ENCODE measurements at regions not wholly inside any gene's neighbourhood (a gene's known extent, or its start where the extent isn't known, plus 50 kb on each side); places are given as distances from the start of the nearest gene placed in this dataset.
"Not testable (repeated sequence)": the region's sequence is repeated elsewhere in the genome, so short reads cannot be mapped to it uniquely, and the experiment has no call there.

DNA sequence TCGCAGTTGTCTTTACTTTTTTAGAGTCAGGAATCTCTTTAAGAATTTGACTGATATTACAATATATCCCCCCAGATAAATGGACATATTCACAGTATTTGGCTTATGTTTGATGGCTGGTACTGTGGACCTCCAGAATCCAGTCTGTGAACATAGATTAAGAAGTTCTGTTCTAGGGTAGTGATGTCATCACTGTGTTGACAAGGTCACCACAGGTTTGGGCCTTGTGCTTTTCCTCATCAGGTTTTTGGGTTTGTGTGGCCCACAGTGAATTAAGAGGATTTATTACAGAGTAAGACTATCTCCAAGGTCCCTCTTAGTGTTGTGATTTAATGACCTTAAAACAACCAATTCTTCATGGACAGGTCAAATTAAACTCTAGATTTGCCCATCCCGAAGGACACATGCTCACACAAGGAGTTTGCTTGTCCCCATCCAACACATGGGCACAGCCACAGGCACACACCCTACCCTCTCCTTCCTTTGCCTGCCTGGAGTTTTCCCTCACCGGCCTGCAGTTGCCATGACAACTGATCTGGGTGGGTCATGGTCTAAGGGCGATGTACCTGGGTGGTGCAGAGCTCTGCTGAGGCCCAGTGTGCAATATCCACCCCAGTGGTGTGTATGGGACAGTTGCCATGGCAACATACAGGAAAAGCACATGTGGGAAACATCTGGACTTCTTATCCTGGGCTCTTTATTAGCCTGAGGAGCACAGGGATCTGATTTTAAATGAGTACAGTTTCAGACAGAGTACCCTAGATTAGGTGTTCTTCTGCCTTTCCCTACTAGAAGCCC, 98.6 kb downstream of the NAV1 start:
- DNase-seq (ENCODE audit: low read depth in 2 of 2), result no peak

DNA sequence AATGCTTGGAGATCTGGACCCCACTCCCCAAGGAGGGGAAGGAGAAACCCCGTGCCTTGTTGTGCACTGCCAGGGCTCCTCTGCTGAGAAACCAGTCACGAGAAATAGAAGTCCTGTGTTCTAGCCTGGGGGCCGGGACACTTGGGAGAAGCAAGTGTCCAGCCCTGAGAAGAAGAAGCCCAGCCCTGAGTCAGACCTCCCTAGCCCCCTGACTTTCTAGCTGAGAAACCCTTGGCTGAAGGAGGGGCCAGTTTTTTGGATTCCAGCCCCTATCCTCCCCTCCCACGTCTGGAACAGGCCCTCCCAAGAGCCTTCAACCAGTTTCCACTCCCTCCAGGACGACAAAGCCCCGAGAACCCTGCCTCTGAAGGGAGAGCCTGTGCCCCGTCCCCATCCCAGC, 100.5 kb downstream of the NAV1 start:
- DNase-seq (ENCODE audit: low read depth in 2 of 2), result no peak

DNA sequence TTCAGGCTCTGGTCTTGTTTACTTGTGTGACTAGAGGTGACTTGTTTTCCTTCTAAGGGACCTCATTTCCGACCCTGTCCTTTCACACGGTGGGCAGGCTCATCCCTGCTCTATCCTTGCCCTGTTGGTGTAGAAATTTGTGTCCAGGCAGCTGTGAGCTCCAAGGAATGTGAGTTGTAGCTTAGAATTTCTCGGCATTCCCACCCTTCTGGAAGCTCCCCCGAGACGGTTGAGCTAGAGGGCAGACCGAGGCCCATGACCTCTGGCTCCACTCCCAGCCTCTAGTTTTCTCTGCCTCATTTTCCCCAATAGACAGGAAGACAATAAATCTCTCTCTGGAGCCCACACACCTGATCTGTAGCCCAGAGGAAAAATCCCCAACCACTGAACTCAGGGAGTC, 100.9 kb downstream of the NAV1 start:
- no peak for DNase-seq (ENCODE audit: low read depth in 2 of 2)

DNA sequence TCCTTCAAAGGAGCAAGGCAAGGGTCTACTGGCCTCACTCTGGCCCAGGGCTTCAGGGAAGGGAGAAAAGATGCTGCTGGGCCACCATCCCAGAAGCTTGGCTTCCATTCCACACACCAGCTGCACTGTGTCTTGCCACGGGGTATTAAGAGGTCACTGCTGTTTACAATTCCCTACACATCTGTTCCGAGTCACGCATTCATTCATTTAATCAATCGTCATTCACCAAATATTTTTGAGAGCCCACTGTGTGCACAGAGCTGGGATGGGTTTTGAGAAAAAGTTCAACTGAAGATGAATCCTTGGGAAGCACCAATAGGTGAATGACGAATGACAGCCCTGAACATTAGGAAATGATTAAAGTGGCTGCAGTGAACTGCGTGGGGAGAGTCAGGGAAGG, 101.7 kb downstream of the NAV1 start:
- DNase-seq (ENCODE audit: low read depth in 2 of 2), result no peak

DNA sequence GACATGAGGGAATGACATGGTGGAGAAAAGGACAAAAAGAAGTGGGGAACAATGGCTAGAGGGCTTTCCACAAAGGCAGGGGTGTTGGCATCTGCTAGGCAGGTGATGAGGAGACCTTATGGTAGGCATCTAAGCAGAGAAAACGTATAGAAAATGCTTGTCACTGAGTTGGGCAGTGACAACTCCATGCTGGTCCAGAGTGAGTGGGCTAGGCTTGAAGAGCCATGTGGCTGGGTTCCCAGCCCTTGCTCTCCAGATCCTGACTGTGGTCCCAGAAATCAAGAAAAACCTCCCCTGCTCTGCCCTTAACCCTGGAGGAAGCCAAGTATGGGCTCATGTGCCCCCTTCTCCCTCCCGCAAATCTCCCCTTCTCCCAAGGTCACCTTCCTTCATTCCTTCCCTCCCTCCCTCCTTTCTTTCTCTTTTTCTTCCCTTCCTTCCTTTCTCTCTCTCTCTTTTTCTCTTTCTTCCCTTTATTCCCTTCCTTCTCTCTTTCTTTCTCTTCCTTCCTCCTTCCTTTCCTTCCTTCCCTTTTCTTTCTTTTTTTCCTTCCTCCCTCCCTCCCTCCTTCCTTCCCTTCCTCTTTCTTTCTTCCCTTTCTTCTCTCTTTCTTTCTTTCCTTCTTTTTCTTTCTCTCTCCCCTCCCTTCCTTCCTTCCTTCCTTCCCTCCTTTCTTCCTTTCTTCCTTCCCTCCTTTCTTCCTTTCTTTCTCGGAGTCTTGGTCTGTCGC, 102.8 kb downstream of the NAV1 start:
- no peak for DNase-seq (ENCODE audit: low read depth in 2 of 2)

DNA sequence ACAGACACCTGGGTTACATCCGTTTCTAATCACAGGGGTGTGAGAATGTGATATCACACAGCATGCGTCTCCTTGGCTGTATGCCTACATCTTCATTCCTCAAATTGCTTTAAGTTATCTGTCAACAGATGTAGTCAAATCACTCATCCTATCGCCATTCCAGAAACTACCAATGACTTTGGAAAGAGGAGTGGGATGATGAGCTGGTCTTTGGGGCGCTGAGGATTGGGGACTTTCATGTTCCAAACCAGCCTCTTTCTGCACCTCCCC, 104.8 kb downstream of the NAV1 start:
- DNase-seq (ENCODE audit: low read depth in 2 of 2), result no peak

DNA sequence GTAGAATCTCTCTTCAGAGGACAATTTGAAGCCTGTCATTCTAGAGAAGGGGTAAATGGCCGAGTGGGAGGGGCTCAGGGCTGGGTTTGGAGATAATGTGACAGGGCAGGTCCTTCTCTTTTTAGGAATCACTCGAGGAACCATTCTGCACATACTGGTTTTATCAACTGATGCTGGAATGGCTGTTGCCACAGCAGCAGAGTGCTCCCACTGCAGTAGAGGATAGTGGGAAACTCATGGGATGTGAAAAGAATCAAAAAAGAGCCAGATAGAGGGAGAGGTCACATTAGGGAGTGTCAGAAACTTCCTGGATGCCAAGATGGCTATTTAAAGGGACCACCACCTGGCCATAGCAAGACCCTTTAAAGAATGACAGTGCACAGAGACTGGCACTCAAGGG, 105.3 kb downstream of the NAV1 start:
- no peak for DNase-seq (ENCODE audit: low read depth in 2 of 2)

DNA sequence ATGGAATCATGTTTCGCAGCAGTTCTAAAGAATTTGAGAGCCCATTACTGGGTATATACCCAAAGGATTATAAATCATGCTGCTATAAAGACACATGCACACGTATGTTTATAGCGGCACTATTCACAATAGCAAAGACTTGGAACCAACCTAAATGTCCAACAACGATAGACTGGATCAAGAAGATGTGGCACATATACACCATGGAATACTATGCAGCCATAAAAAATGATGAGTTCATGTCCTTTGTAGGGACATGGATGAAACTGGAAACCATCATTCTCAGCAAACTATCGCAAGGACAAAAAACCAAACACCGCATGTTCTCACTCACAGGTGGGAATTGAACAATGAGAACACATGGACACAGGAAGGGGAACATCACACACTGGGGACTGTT, 106.1 kb downstream of the NAV1 start:
- not testable (repeated sequence) for DNase-seq (ENCODE audit: low read depth in 2 of 2)

DNA sequence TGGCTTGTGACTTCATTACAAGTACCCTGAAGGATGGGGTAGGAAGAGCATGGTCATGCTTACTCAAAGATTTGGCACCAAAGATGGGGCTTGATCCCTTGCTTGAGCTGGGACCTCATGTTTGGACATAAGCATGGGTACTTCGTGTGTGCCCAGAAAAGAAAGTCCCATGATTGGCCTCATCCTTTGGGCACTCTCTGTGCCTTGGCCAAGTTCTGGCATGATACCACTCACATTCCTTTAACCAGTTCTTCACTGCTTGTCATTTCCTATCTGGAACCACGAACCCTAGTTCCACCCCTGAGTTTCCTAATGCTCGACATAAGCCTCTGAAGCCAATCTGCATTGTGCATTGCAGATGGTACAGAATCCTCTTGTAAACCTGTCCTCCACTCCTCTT, 107.0 kb downstream of the NAV1 start:
- DNase-seq (ENCODE audit: low read depth in 2 of 2), result no peak

DNA sequence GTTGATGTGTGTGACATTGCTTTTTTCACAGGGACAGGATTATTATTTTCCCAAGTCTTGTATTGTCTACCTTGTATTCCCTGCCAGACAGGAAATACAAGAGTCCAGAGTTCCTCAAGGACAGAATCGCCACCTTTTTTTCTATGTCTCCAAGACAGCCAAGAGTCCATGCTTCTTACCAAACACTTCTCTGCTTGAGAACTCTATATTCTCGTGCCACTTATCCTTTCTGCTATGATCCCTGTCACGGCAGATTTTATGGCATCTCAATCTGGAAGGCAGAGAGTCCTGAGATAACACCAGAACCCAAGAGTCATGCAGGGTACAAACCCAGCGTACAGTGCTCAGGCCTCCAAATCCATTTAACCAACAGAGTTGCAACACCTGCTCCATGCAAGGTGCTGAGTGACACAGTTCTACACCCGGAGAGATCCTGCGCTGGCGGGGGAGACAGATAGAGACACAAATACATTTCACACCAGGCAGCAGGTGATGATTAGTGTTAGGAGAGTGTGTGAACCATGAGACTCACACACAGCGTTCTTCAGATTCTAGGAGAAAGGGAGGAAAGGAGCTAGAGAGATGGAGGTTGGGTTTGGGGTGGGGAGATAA, 107.6 kb downstream of the NAV1 start:
- no peak for DNase-seq (ENCODE audit: low read depth in 2 of 2)

DNA sequence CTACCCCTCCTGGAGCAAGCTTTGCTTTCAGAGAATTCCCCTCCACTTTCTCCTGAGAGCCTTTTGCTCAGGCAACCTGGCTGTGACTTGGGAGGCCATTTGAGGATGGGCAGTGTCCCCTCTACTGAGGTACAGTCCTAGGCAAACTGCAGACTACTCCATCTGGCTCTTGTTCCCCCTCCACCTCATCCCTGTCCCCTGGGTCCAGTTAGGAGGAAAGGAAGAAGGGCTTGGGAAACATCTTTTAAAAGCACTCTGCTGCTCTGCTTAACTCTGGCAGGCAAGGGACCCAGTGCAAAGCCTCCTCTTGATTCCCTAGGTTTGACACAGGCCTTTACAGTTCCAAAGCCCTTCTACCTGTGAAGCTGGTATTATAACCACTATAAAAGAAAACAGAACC, 108.2 kb downstream of the NAV1 start:
- DNase-seq (ENCODE audit: low read depth in 2 of 2), result no peak

DNA sequence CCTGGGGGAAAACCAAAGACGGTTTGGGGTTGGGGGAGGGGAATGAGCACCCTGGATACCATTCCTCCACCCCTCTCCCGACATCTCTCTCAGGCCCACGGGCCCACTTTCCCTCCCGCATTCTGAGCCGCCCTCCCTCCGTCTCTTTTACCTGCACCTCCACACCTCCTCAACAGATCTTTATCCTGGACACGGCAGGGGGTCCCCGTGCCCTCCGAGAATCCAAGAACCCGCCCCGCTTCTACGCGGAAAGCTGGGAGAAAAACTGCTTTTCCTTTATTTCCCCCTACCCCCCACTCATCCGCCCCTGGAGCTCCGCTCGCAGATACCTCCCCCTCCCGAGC, 108.8 kb downstream of the NAV1 start:
- no peak for DNase-seq (ENCODE audit: low read depth in 2 of 2)

DNA sequence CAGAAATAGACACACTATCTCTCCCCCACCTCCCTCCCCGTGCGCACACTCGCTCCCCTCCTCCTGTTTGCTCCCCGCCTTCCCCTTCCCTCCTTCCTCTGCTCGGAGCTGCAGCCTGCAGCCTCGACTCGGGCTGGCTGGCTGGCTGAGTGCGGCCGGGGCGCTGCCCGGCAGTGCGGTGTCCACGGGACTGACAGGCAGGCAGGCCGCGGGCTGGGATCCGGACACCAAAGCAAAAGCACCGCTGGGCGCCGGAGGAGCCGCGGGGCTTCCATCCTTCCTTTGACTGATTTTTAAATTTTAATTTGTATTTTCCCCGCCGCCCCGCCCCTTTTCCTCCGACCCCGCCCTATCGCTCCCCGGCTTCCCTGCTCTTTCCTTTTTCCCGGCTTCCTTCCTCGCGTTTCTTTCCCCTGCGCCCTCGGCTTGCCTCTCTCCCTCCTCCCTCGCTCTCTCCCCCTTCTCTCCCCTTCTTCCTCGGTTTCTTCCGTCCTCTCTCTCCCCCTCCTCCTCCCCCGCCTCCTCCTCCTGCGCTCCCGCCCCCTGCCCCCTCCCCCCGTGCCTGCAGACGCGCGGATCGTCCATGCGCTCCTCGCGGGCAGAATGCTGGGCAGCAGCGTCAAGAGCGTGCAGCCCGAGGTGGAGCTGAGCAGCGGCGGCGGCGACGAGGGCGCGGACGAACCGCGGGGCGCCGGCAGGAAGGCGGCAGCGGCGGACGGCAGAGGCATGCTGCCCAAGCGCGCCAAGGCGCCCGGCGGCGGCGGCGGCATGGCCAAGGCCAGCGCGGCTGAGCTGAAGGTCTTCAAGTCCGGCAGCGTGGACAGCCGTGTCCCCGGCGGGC, 109.4 kb downstream of the NAV1 start:
- no peak for DNase-seq (ENCODE audit: low read depth in 2 of 2)

DNA sequence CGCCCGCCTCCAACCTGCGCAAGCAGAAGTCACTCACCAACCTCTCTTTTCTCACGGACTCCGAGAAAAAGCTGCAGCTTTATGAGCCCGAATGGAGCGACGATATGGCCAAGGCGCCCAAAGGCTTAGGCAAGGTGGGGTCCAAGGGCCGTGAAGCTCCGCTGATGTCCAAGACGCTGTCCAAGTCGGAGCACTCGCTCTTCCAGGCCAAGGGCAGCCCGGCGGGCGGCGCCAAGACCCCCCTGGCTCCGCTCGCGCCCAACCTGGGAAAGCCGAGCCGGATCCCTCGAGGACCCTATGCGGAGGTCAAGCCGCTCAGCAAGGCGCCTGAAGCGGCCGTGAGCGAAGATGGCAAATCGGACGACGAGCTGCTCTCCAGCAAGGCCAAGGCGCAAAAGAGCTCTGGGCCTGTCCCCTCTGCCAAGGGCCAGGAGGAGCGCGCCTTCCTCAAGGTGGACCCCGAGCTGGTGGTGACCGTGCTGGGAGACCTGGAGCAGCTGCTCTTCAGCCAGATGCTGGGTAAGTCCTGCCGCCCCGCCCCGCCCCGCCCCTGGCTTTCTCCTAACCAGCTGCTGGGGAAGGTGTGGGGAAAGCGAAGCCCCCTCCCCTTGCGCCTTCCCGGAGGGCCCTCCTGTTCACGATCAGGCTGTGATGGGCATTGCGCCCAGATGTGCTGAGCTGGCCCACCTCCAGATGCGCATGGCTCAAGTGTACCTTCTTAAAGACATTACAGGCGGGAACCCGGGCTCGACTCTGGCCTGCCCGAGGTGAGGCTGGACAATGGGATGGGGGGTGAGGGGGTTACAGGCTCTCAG, 110.2 kb downstream of the NAV1 start:
- DNase-seq (ENCODE audit: low read depth in 2 of 2), result no peak

DNA sequence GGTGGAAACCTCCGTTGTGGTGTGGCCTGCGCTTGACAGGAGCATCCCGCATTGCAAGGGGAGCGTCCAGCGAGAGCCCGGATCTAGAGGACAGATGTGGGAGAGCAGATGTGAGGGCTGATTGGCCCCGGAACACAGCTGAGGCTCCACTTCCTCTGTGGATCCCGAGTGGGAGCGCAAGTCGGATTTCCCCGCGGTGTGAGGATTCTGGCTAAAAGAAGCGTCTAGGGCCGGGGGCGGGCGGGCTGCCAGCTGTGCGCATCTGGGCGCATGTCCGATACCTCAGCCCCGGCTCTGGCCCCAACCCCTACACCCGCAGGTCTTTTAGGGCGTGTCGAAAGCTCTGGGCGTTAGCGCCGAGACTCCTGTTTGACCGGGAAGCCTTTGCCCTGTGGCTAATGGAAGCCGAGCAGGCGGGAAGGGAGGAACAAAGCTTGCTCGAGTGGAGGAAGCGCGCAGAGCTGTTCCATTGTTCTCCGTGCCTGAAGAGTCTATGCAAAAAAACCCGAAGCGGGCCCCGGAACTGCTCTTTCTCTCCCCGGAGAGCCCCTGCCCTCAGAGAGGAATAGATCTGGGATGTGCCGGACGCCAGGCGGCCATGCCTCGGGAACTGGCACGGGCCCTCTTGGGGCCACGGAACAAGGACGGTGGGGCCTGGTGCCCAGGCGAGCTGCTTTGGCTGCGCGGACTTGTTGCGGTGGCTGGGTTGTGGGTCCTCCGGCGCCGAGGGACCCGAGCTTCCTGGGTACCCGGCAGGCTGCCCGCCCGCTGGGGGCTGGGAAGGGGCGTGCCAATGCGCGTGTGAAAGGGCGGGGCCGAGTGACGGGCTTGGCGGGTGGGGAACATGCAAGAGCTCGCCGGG, 111.1 kb downstream of the NAV1 start:
- no peak for DNase-seq (ENCODE audit: low read depth in 2 of 2)

DNA sequence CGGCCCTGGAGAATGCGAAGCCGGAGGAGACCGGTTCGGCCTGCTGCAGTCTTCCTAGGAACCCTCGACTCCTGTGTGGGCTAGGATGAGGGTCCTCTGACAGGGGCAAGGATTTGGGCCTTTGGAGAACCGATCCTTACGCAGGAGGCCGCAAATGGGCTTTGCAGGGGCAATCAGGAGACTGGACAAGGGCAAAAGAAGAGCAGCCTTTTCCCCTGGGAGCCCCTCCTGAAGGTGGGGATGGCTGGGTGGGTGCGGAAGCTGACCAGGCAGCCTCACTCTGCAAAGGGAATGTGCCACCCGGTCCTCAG, 111.7 kb downstream of the NAV1 start:
- no peak for DNase-seq (ENCODE audit: low read depth in 2 of 2)

DNA sequence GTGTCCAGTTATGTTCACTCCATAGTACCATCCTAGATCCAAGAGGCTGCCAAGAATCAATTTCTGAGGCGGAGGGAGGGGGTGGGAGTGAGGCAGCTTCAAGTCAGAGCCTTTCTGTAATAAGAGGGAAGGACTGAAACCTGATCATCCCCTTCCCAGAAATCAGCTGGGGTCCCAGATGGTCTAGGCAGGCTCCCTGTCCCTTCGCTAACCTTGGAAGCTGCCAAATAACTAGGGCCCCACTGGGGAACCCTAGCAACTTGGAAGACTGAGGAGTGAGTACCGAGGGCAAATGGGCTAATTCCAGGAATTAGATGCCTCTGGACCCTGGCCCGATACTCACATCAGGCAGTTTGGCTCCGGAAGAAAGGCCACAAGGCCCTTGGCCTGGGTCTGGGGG, 113.3 kb downstream of the NAV1 start:
- no peak for DNase-seq (ENCODE audit: low read depth in 2 of 2)

DNA sequence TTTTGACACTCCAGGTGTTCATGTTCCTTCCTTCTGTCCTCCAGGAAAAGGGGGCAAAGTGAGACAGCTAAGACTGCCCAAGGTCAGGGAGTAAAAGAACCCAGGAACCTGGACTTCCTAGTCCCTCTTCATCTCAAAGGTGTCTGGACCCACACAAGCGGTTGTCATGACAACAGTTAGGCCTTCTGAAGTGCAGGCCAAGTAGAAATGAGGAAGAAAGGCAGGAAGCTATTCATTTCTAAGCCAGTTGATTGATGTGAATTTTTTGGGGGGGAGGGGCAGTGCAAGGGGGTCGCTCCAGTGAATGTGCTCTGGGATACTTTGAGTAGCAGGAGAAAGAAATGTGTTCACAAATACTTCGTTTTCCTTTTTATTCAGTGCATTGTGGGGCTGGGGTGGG, 114.3 kb downstream of the NAV1 start:
- no peak for DNase-seq (ENCODE audit: low read depth in 2 of 2)

DNA sequence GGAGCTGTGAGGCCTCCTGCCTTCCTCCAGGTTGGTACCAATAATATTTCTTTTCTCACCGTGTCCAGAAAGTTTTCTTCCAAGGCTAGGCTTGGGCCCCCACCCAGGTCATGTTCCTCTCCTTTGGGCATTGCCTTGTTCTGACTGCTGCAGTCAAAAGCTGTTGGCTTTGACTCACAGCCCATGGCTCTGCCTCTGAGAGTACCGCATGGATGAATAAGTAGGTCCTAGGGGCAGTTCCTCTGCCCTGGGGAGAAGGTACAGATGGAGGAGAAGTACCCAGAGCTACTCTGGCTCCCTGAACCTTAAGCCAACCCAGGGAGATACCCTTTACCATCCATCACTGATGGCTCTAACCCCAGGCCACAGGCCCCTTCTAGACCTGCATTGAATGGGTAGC, 115.0 kb downstream of the NAV1 start:
- no peak for DNase-seq (ENCODE audit: low read depth in 2 of 2)

DNA sequence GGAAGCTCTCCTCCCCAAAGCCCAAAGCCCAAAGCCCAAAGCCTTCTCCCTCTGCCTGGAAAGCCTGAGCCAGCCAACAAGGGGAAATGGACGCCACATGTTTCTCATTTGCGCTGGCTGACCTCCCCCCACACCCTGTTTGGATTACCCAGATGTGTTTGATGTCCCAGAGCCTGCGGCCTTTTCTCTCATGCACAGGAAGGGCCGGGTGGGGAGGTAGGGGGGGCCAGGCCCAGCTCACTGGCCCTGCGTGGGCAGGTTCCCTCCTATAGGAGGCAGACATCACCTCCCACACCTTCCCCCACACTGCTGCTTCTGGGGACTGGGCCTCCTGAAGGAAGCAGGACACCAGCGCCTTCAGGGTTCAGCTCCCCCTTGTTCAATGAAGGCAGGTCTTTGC, 116.3 kb downstream of the NAV1 start:
- no peak for DNase-seq (ENCODE audit: low read depth in 2 of 2)

DNA sequence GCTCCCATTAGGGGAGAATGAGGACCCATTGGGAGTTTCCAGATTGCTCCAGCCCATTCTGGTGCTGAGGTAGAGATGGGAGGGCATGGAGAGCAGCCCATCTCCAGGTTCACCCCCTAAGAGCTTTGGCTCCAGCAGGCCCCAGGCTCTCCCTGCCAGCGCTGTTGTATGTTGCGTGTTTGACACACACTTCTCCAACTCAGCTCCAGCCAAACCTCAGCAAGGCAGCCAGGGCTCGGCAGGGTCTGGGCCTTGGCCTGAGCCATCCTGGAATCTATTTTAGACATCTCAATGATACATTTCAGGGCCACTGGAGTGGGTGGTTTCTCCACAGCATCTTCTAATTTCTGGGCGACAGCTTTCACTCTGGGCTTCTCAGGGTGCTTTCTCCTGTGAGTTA, 117.0 kb downstream of the NAV1 start:
- no peak for DNase-seq (ENCODE audit: low read depth in 2 of 2)

Measured in stimulated activated CD4-positive, alpha-beta T cell treated with anti-CD3 and anti-CD28 coated beads, Interleukin-1b, Interleukin-23, amount 100 ng/mL, for 1 hour (primary cell).